Panc1 (cell line): ENCODE measurements at regions not wholly inside any gene's neighbourhood (a gene's known extent, or its start where the extent isn't known, plus 50 kb on each side); places are given as distances from the start of the nearest gene placed in this dataset.

Source experiments
- POLR2AphosphoS5 ChIP-seq: IDR thresholded peaks from 2 replicates; pipeline ENCODE4 v1.6.1; 2012; ENCODE audit warnings: mild to moderate bottlenecking, low read depth, low read length, moderate library complexity
- SIN3A ChIP-seq: IDR thresholded peaks from 2 replicates; pipeline ENCODE4 v1.6.1; 2012; ENCODE audit warnings: low read depth, mild to moderate bottlenecking, low read length, moderate library complexity, borderline replicate concordance; ENCODE audit not compliant: insufficient read depth
- TCF7L2 ChIP-seq: IDR thresholded peaks from 2 replicates; pipeline ENCODE4 v1.6.1; 2011; ENCODE audit warnings: mild to moderate bottlenecking, low read depth, low read length, inconsistent platforms
- TF ChIP-seq, protein P1 (sequence below), 2 experiments: IDR thresholded peaks; 2 replicates each; pipeline ENCODE4 v1.6.1; 2011 to 2012; ENCODE audit warnings: low read depth in 2 of 2, control low read depth in 1 of 2, low read length in 1 of 2, mild to moderate bottlenecking in 1 of 2, moderate library complexity in 1 of 2; ENCODE audit not compliant: insufficient read depth in 1 of 2
- TF ChIP-seq, protein P2 (sequence below): fragments of 450-650 bp; IDR thresholded peaks from 2 replicates; pipeline ENCODE4 v1.5.1; 2017; ENCODE audit warnings: mild to moderate bottlenecking

DNA sequence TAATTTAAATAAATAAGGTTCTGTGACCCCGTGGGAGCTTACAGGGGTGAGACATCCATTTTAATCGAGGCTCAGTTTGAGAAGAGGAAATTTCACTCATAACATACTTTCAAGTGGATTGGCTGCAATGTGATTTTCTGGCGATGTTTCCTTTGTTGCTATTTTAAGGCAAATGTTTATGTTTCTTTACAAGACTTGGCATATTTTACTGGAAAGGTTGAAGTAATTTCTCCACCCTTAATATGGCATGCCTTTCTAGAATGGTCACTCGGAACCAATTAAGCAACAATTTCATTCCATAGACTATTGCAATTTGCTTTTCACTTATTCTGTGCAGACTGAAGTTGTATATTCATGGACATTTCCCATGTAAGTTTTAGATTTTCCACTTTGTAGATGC lies 438.0 kb upstream of the WWC1 start:
- TF ChIP-seq, protein P1, sequence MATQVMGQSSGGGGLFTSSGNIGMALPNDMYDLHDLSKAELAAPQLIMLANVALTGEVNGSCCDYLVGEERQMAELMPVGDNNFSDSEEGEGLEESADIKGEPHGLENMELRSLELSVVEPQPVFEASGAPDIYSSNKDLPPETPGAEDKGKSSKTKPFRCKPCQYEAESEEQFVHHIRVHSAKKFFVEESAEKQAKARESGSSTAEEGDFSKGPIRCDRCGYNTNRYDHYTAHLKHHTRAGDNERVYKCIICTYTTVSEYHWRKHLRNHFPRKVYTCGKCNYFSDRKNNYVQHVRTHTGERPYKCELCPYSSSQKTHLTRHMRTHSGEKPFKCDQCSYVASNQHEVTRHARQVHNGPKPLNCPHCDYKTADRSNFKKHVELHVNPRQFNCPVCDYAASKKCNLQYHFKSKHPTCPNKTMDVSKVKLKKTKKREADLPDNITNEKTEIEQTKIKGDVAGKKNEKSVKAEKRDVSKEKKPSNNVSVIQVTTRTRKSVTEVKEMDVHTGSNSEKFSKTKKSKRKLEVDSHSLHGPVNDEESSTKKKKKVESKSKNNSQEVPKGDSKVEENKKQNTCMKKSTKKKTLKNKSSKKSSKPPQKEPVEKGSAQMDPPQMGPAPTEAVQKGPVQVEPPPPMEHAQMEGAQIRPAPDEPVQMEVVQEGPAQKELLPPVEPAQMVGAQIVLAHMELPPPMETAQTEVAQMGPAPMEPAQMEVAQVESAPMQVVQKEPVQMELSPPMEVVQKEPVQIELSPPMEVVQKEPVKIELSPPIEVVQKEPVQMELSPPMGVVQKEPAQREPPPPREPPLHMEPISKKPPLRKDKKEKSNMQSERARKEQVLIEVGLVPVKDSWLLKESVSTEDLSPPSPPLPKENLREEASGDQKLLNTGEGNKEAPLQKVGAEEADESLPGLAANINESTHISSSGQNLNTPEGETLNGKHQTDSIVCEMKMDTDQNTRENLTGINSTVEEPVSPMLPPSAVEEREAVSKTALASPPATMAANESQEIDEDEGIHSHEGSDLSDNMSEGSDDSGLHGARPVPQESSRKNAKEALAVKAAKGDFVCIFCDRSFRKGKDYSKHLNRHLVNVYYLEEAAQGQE (IDR thresholded peaks at IDR 0.05; ENCODE audit: insufficient read depth in 1 of 2, low read depth in 2 of 2, low read length in 1 of 2), result no peak
- TF ChIP-seq, protein P2, sequence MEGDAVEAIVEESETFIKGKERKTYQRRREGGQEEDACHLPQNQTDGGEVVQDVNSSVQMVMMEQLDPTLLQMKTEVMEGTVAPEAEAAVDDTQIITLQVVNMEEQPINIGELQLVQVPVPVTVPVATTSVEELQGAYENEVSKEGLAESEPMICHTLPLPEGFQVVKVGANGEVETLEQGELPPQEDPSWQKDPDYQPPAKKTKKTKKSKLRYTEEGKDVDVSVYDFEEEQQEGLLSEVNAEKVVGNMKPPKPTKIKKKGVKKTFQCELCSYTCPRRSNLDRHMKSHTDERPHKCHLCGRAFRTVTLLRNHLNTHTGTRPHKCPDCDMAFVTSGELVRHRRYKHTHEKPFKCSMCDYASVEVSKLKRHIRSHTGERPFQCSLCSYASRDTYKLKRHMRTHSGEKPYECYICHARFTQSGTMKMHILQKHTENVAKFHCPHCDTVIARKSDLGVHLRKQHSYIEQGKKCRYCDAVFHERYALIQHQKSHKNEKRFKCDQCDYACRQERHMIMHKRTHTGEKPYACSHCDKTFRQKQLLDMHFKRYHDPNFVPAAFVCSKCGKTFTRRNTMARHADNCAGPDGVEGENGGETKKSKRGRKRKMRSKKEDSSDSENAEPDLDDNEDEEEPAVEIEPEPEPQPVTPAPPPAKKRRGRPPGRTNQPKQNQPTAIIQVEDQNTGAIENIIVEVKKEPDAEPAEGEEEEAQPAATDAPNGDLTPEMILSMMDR, result no peak
- no peak for TF ChIP-seq POLR2AphosphoS5
- no peak for TF ChIP-seq TCF7L2
- no peak for TF ChIP-seq SIN3A
